ENCODE measurements at regions not wholly inside any gene's neighbourhood (a gene's known extent, or its start where the extent isn't known, plus 50 kb on each side); places are given as distances from the start of the nearest gene placed in this dataset.
"Not testable (repeated sequence)": the region's sequence is repeated elsewhere in the genome, so short reads cannot be mapped to it uniquely, and the experiment has no call there.

DNA sequence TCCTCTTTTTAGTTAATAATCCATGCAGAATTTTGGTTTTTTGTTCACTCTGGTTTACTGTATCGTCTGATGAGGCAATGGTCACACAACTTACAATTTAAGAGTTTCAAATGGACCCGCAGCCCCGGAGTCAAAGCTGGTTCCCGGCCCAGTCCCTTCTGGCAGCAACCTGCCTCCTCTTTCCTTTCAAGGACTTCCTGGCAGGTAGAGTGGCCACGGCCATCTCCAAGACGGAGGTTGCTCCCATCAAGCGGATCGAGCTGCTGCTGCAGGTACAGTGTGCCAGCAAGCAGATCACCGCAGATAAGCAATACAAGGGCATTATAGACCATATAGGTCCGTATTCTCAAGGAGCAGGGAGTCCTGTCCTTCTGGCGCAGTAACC, 218.2 kb downstream of the GJA1 start:
- no peak overlapping the region for H3K27ac Mint-ChIP-seq
- ATAC-seq (replicated peaks): no peak
- no peaks in the 10 kb centered on the region for H3K27me3 Mint-ChIP-seq
- H3K9me3 Mint-ChIP-seq: no peaks in the 10 kb centered on the region
- no peaks in the 10 kb centered on the region for H3K36me3 Mint-ChIP-seq (ENCODE audit: low read depth)
- H3K4me1 Mint-ChIP-seq: no peaks in the 10 kb centered on the region
- H3K4me3 Mint-ChIP-seq: no peak overlapping the region

DNA sequence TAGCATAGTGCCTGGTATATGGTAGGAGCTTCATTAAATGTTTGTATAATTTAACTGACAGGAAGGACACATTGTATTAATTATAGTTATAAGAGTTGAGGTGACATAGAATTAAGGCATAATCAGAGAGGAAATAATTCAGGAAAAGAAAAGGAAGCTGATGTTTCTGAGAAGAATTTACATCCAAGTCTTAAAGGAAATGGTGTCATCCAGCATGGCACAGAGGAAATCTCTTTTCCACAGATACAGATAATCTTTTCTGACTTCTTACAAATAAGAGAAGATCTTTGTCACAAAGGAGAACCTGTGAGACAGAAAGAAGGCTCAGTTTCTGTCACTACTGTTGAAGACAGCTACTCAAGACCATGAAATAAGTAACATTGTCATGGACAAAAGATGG, 222.5 kb downstream of the GJA1 start:
- no peak overlapping the region for H3K4me3 Mint-ChIP-seq
- H3K36me3 Mint-ChIP-seq (ENCODE audit: low read depth): no peaks in the 10 kb centered on the region
- no peaks in the 10 kb centered on the region for H3K4me1 Mint-ChIP-seq
- H3K27ac Mint-ChIP-seq: no peak overlapping the region
- H3K9me3 Mint-ChIP-seq: no peaks in the 10 kb centered on the region
- no peaks in the 10 kb centered on the region for H3K27me3 Mint-ChIP-seq
- no peak for ATAC-seq (replicated peaks)

DNA sequence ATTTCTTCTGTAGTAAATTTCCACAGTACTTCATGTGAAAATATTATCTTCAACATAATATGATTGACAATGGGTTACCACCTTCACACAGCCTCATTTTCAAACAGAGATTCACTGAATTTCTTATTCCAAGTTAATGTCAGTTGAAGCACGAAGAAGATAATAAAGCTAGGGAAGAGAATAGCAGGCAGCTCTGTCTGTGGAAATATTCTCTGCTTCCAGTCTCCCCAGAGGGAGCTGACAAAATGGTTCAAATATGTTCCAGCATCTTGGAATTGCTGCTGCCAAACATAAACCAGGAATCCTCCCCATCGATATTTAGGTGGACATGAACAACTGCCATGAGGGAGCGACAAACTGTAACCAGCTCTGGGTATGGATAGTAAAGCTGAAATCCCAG, 224.8 kb downstream of the GJA1 start:
- Mint-ChIP-seq H3K27ac (no peak overlapping the region), H3K9me3 (no peaks in the 10 kb centered on the region), H3K4me3 (no peak overlapping the region), H3K27me3 (no peaks in the 10 kb centered on the region), H3K36me3 (ENCODE audit: low read depth) (no peaks in the 10 kb centered on the region), H3K4me1 (no peaks in the 10 kb centered on the region)
- ATAC-seq (replicated peaks): no peak

DNA sequence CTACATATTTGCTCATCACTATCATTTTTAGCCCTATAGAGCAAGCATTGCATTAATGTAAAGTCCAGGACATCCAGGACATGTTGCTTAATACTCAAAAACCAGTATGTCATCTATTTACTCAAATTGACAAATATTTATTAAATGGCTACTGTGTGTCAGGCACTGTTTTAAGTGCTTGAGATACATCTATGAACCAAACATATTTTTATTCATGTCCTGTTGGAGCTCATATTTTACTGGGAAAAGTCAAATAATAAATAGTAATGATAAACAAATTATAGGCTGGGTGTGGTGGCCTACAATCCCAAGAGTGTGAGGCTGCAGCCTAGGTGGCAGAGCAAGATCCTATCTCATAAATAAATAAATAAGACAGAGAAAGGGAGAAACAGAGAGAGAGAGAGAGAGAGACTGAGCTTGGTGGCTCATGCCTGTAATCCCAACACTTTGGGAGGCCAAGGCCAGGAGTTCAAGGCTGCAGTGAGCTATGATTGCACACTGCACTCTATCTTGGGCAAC, 227.9 kb downstream of the GJA1 start:
- H3K27me3 Mint-ChIP-seq: no peaks in the 10 kb centered on the region
- H3K4me3 Mint-ChIP-seq: no peak overlapping the region
- H3K36me3 Mint-ChIP-seq (ENCODE audit: low read depth): no peaks in the 10 kb centered on the region
- ATAC-seq (replicated peaks): no peak
- H3K4me1 Mint-ChIP-seq: no peaks in the 10 kb centered on the region
- H3K9me3 Mint-ChIP-seq: no peaks in the 10 kb centered on the region
- no peak overlapping the region for H3K27ac Mint-ChIP-seq

DNA sequence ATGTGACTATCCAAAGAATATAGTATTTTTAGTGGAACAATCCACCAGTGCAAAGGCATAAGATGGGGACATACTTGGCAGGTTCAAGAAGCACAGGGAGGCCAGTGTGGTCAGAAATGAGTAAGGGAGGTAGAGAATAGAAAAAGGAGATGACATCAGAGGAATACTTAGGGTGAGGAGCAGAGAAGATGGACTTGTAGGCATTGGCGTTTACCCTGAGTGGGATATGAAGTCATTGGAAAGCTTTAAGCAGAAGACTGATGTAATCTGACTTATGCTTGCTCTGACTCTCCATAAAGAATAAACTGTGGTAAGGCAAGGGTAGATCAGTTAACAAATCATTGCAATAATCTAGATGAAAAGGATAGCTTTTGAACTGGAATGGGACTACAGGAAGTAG, 228.7 kb downstream of the GJA1 start:
- Mint-ChIP-seq H3K9me3 (no peaks in the 10 kb centered on the region), H3K36me3 (ENCODE audit: low read depth) (no peaks in the 10 kb centered on the region), H3K27me3 (no peaks in the 10 kb centered on the region), H3K4me1 (no peaks in the 10 kb centered on the region), H3K4me3 (no peak overlapping the region), H3K27ac (no peak overlapping the region)
- no peak for ATAC-seq (replicated peaks)

DNA sequence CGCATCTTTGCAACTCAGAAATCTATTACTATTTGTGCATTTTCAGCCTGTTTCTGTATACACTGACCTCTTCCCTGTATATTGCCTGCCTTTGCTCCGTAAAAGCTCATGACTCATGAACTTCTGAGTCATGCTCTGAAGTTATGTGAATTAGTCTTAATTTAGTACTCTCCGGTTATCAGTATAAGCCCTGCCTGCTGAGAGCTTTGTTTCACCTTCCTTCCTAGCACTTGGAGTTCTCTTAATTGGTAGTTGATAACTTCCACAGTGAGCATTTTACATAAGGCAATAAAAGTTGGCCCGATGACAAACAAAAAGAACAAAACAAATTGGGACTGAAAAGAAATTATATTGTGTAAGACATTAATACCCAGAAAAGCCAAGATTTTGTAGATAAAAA, 231.4 kb downstream of the GJA1 start:
- H3K4me1 Mint-ChIP-seq: no peaks in the 10 kb centered on the region
- H3K4me3 Mint-ChIP-seq: no peak overlapping the region
- H3K27me3 Mint-ChIP-seq: no peaks in the 10 kb centered on the region
- no peaks in the 10 kb centered on the region for H3K9me3 Mint-ChIP-seq
- no peak for ATAC-seq (replicated peaks)
- no peaks in the 10 kb centered on the region for H3K36me3 Mint-ChIP-seq (ENCODE audit: low read depth)
- no peak overlapping the region for H3K27ac Mint-ChIP-seq

DNA sequence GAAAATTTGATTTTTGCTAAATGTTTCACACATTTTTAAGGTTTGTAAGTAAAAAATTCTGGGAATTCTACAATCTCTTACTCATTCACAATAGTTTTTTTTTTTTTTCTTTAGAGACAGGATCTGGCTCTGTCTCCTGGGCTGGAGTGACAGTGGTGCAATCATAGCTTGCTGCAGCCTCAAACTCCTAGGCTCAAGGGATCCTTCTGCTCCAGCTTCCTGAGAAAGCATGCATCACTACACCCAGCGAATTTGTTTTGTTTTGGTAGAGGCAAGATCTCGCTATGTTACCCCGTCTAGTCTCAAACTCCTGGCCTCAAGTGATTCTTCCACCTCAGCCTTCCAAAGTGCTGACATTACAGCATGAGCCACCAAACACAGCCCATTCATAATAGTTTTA, 232.8 kb downstream of the GJA1 start:
- ATAC-seq (replicated peaks): no peak
- no peaks in the 10 kb centered on the region for H3K9me3 Mint-ChIP-seq
- no peak overlapping the region for H3K27ac Mint-ChIP-seq
- H3K36me3 Mint-ChIP-seq (ENCODE audit: low read depth): no peaks in the 10 kb centered on the region
- no peaks in the 10 kb centered on the region for H3K4me1 Mint-ChIP-seq
- no peak overlapping the region for H3K4me3 Mint-ChIP-seq
- no peaks in the 10 kb centered on the region for H3K27me3 Mint-ChIP-seq

DNA sequence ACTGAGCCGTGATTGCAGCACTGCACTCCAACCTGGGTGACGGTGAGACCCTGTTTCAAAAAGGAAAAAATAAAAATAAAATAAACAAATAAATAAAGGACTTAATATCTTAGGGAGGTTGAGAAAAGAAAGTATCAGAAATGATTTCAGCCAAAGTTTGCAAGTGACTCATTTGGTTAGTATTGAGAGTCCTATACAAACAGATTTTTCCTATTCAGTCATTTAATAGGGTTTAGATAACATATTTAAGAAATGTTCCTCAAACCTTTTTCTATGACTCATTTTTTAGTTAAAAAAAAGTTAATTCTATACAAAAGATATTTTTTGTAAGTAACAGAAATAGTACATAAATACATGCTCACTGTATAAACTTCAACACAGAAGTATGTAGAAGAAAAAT, 235.1 kb downstream of the GJA1 start:
- Mint-ChIP-seq H3K27me3 (no peaks in the 10 kb centered on the region), H3K4me1 (no peaks in the 10 kb centered on the region), H3K4me3 (no peak overlapping the region), H3K27ac (no peak overlapping the region), H3K9me3 (no peaks in the 10 kb centered on the region), H3K36me3 (ENCODE audit: low read depth) (no peaks in the 10 kb centered on the region)
- ATAC-seq (replicated peaks): no peak

DNA sequence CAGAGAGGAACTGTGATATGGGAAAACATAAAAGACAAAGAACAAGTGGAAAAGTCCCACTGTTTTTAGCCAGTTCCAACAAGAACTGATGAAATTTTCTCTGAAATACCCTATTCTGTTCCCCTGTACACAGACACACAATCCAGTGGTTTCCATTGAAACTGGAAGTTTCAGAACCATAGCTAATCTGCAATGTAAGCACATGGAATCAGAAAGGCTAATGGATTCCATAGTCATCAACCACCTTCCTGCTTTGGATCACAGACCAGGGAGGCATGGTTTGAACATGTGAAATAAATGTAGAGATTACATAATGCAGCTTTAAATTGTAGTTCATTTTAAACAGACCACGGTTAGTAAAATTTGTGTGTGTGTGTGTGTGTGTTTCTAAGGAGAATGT, 242.1 kb downstream of the GJA1 start:
- Mint-ChIP-seq H3K4me1 (no peaks in the 10 kb centered on the region), H3K27ac (no peak overlapping the region), H3K36me3 (ENCODE audit: low read depth) (no peaks in the 10 kb centered on the region), H3K4me3 (no peak overlapping the region), H3K9me3 (no peaks in the 10 kb centered on the region), H3K27me3 (no peaks in the 10 kb centered on the region)
- ATAC-seq (replicated peaks): no peak

DNA sequence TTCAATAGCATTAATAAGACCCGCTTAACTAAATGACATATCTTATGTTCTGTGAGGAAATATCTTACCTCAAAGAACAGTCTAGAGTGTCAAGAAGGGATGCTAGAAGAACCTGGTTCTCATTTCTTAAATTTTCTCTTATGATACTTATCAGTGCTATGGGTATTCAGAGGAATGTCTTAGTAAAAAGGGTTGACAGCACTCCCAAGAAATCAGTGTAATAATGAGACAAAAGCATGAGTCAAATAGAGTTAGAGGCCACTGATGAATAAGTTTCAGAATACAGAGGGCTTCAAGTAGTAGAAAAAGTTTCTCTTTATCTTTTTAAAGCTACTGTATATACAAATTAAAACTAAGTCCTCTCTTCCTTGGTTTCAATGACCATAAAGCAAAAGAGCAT, 242.8 kb downstream of the GJA1 start:
- Mint-ChIP-seq H3K36me3 (ENCODE audit: low read depth) (no peaks in the 10 kb centered on the region), H3K27me3 (no peaks in the 10 kb centered on the region), H3K9me3 (peaks cover under 1% of the 10 kb centered on the region), H3K4me3 (no peak overlapping the region), H3K27ac (no peak overlapping the region), H3K4me1 (no peaks in the 10 kb centered on the region)
- ATAC-seq (replicated peaks): no peak

DNA sequence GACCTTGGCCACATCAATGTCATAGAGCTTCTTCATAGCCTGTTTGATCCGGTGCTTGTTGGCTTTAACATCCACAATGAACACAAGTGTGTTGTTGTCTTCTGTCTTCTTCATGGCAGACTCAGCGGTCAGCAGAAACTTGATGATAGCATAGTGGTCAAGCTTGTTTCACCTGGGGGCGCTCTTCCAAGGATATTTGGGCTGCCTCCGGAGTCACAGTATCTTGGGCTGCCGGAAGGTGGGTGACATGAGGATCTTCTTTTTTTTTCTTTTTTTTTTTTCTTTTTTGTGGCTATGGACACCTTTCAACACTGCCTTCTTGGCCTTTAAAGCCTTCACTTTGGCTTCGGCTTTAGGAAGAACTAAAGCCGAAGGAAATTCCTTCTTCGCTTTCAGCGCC, 244.6 kb downstream of the GJA1 start:
- Mint-ChIP-seq H3K4me1 (no peaks in the 10 kb centered on the region), H3K27me3 (no peaks in the 10 kb centered on the region), H3K4me3 (no peak overlapping the region), H3K36me3 (ENCODE audit: low read depth) (no peaks in the 10 kb centered on the region), H3K27ac (no peak overlapping the region), H3K9me3 (peaks cover 5% of the 10 kb centered on the region)
- no peak for ATAC-seq (replicated peaks)

DNA sequence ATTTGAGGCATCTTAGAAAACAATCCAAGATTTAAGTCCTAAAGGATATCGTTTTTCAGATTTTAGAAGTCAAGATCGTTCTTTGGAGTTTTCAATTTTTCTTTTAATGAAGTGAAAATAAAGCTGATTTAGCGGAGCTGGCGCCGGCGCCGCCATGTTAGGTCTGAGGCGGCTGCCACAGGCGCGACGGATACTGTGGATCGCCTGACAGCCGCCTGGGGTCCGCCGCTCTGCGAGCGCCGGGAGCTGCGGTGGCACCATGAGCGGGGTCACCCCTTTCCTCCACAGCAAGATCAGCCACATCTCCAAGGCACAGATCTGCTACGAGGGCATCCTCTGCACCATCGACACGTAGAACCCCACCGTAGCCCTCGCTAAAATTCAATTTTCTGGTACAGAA, 247.2 kb downstream of the GJA1 start:
- Mint-ChIP-seq H3K27me3 (no peaks in the 10 kb centered on the region), H3K9me3 (peaks cover 5% of the 10 kb centered on the region), H3K4me3 (no peak overlapping the region), H3K36me3 (ENCODE audit: low read depth) (no peaks in the 10 kb centered on the region), H3K4me1 (no peaks in the 10 kb centered on the region), H3K27ac (no peak overlapping the region)
- no peak for ATAC-seq (replicated peaks)

DNA sequence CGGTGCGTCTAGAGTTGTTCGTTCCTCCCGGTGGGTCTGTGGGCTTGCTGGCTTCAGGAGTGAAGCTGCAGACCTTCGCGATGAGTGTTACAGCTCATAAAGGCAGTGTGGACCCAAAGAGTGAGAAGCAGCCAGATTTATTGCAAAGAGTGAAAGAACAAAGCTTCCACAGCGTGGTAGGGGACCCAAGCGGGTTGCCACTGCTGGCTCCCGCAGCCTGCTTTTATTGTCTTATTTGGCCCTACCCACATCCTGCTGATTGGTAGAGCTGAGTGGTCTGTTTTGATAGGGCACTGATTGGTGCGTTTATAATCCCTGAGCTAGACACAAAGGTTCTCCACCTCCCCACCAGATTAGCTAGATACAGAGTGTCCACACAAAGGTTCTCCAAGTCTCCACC, 250.4 kb downstream of the GJA1 start:
- not testable (repeated sequence) for H3K9me3 Mint-ChIP-seq; H3K4me1 Mint-ChIP-seq; H3K27ac Mint-ChIP-seq; H3K27me3 Mint-ChIP-seq; H3K4me3 Mint-ChIP-seq; H3K36me3 Mint-ChIP-seq (ENCODE audit: low read depth); ATAC-seq (replicated peaks)

DNA sequence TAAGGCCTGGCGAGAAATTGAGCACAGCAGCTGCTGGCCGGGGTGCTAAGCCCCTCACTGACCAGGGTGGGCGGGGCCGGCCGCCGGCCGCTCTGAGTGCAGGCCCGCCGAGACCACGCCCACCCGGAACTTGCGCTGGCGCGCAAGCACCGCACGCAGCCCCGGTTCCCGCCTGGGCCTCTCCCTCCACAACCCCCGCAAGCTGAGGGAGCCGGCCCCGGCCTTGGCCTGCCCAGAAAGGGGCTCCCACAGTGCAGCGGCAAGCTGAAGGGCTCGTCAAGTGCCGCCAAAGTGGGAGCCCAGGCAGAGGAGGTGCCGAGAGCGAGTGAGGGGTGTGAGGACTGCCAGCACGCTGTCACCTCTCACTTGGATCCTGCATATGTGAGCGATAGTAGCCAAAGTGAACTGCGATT, 251.2 kb downstream of the GJA1 start:
- ATAC-seq (replicated peaks): no peak
- Mint-ChIP-seq H3K4me1 (no peaks in the 10 kb centered on the region), H3K9me3 (peaks cover 5% of the 10 kb centered on the region), H3K36me3 (ENCODE audit: low read depth) (no peaks in the 10 kb centered on the region), H3K27me3 (no peaks in the 10 kb centered on the region), H3K27ac (no peak overlapping the region), H3K4me3 (no peak overlapping the region)

DNA sequence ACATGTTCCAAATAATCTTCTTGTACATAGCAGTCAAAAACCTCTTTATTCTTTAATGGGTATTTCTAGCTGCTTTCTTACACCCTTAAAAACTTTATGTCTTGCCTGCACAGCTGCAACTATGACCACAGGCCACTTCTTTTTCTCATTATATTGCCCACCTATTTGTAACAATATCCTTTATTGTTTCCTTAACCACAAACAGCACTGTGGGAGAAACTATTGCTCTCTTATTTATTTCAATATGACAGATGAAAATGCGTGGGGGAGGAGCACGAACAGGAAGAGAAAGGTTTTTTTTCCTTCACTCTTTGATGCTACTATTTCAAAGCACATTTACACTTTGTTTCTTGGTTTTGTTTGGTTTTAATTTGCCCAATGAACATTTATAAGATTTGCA, 253.5 kb downstream of the GJA1 start:
- Mint-ChIP-seq H3K27ac (no peak overlapping the region), H3K36me3 (ENCODE audit: low read depth) (no peaks in the 10 kb centered on the region), H3K27me3 (no peaks in the 10 kb centered on the region), H3K4me3 (no peak overlapping the region), H3K9me3 (peaks cover 3% of the 10 kb centered on the region), H3K4me1 (no peaks in the 10 kb centered on the region)
- no peak for ATAC-seq (replicated peaks)

DNA sequence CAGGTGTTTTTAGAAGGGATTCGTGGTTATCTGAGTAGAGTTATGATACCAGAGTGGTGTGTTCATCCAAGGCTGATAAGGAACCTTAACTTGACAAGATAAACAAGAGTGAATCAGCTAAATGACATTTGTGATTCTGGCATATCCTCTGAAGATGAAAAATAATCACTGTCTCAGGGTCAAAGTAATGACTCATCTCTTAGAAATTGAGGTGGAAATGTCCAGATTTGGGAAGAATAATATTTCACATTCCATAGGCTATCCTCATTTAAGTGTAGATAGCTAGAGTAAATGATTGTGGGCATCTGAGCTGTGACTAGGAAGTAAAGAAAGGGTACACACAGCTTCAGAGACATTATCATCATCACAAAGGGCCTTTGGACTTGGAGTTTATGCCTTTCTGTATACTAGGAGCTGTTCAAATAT, 255.7 kb downstream of the GJA1 start:
- Mint-ChIP-seq H3K4me3 (no peak overlapping the region), H3K27me3 (no peaks in the 10 kb centered on the region), H3K27ac (no peak overlapping the region), H3K36me3 (ENCODE audit: low read depth) (no peaks in the 10 kb centered on the region), H3K9me3 (peaks cover 3% of the 10 kb centered on the region), H3K4me1 (no peaks in the 10 kb centered on the region)
- ATAC-seq (replicated peaks): no peak

Measured in activated T-helper 17 cell treated with anti-CD3 and anti-CD28 coated beads, Interleukin-2, amount 50 U/mL, for 72 hours (primary cell).